Gastrocnemius medialis (tissue), 4 donors: ENCODE measurements at regions not wholly inside any gene's neighbourhood (a gene's known extent, or its start where the extent isn't known, plus 50 kb on each side); places are given as distances from the start of the nearest gene placed in this dataset.

ENCODE experiments used
- ATAC-seq, 2 donors: fragments of 150-250 bp; one replicate each; pipeline ENCODE4 v1.9.1; 2016
- DNase-seq, 2 donors: peaks; one replicate each; pipeline ENCODE4 v3.0.0-alpha.2; 2019
- H3K27ac ChIP-seq, 4 donors: fragments of 200-600 bp; sonication (generic); 1 replicate in 1 of 4; 2 replicates in 3 of 4; pipeline ENCODE4 v1.5.1; 2016 to 2018; ENCODE audit warnings: mild to moderate bottlenecking in 2 of 4, moderate library complexity in 1 of 4
- H3K27me3 ChIP-seq, 3 donors: fragments of 200-600 bp; sonication (generic) in 2 of 3; 1 replicate in 1 of 3; 2 replicates in 2 of 3; pipeline versions ENCODE4 v1.5.1 to v1.6.0; 2016 to 2019; ENCODE audit warnings: mild to moderate bottlenecking in 1 of 3, moderate library complexity in 1 of 3
- H3K36me3 ChIP-seq, 2 donors: fragments of 200-600 bp; sonication (generic) in 1 of 2; one replicate each; pipeline ENCODE4 v1.5.1; 2017 to 2018
- H3K4me1 ChIP-seq, 2 donors: fragments of 200-600 bp; sonication (generic) in 1 of 2; one replicate each; pipeline ENCODE4 v1.5.1; 2016 to 2017; ENCODE audit warnings: mild to moderate bottlenecking in 2 of 2
- H3K4me3 ChIP-seq, 4 donors: fragments of 200-600 bp; sonication (generic) in 3 of 4; 1 replicate in 1 of 4; 2 replicates in 3 of 4; pipeline ENCODE4 v1.5.1; 2016 to 2019; ENCODE audit warnings: mild to moderate bottlenecking in 2 of 4
- H3K9me3 ChIP-seq, 3 donors: fragments of 200-600 bp; sonication (generic) in 2 of 3; 1 replicate in 1 of 3; 2 replicates in 2 of 3; pipeline ENCODE4 v1.5.1; 2016 to 2019
- CTCF ChIP-seq, 5 experiments: fragments of 450-650 bp in 3 of 5; fragments of 200-600 bp in 2 of 5; sonication (generic) in 2 of 5; IDR thresholded peaks in 4 of 5; conservative IDR thresholded peaks in 1 of 5; 1 replicate in 4 of 5; 2 replicates in 1 of 5; pipeline ENCODE4 v1.5.1; 2016 to 2019; ENCODE audit warnings: antibody characterized with exemption in 5 of 5, mild to moderate bottlenecking in 3 of 5, moderate library complexity in 3 of 5
- POLR2A ChIP-seq, 2 donors: fragments of 450-650 bp; IDR thresholded peaks; one replicate each; pipeline ENCODE4 v1.6.1; 2017; ENCODE audit warnings: antibody characterized with exemption in 2 of 2, mild to moderate bottlenecking in 2 of 2, moderate library complexity in 2 of 2
- in situ Hi-C, 4 donors: fragments of 200-750 bp; cut with MboI; loops; one replicate each; pipeline versions ENCODE4 v1.15.0 to v1.8.0; 2017; ENCODE audit warnings: low sequenced_read_pairs in 4 of 4
- intact Hi-C: fragments of 100-400 bp; cut with DNase I; formaldehyde crosslinking; loops from one replicate; pipeline ENCODE4 v1.15.1; 2023; ENCODE audit warnings: low total_unique reads

DNA sequence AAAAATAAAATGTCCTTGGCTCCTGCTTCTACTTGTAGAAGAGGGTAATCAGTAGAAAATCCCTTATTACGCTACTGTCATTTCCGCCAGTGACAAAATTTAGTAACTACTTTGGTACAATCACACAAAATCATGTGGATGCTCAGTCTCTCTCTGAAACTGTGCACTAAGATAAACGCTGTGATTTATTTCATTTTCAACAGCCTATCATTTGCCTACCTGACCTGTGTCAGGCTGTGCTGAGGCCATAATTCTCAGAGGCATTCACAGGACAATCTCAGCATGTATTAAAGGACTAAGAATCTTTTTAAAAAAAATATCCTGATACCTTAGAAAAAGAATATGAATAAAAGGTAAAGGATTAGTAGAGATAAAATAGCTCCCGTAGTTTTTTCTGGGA lies 226.0 kb downstream of the RASSF9 start:
- Histone ChIP-seq H3K4me3 (no peak overlapping the region), H3K27ac (no peak overlapping the region), H3K9me3 (no peaks in the 10 kb centered on the region), H3K27me3 (no peaks in the 10 kb centered on the region), H3K4me1 (no peaks in the 10 kb centered on the region), H3K36me3 (no peaks in the 10 kb centered on the region)
- ATAC-seq: no peak
- intact Hi-C loops: no loop called here
- TF ChIP-seq POLR2A (IDR thresholded peaks at IDR 0.05): no peak
- no peak for TF ChIP-seq CTCF (IDR thresholded peaks at IDR 0.05 in 4 of 5, conservative IDR thresholded peaks at IDR 0.05 in 1 of 5)
- no peak for DNase-seq
- in situ Hi-C loops: no loop called here

- no peak overlapping the region for H3K4me3 ChIP-seq
- TF ChIP-seq POLR2A (IDR thresholded peaks at IDR 0.05): no peak
- no peak for TF ChIP-seq CTCF (IDR thresholded peaks at IDR 0.05 in 4 of 5, conservative IDR thresholded peaks at IDR 0.05 in 1 of 5)
- no peaks in the 10 kb centered on the region for H3K27me3 ChIP-seq
- intact Hi-C loops: no loop called here
- H3K4me1 ChIP-seq: no peaks in the 10 kb centered on the region
- no peaks in the 10 kb centered on the region for H3K36me3 ChIP-seq
- no peaks in the 10 kb centered on the region for H3K9me3 ChIP-seq
- in situ Hi-C loops: no loop called here
- no peak overlapping the region for H3K27ac ChIP-seq
- ATAC-seq (no peak), DNase-seq (no peak)
Measured at GRCh38 chr12:85616201-85616600, 220.0 kb downstream of the RASSF9 start.

DNA sequence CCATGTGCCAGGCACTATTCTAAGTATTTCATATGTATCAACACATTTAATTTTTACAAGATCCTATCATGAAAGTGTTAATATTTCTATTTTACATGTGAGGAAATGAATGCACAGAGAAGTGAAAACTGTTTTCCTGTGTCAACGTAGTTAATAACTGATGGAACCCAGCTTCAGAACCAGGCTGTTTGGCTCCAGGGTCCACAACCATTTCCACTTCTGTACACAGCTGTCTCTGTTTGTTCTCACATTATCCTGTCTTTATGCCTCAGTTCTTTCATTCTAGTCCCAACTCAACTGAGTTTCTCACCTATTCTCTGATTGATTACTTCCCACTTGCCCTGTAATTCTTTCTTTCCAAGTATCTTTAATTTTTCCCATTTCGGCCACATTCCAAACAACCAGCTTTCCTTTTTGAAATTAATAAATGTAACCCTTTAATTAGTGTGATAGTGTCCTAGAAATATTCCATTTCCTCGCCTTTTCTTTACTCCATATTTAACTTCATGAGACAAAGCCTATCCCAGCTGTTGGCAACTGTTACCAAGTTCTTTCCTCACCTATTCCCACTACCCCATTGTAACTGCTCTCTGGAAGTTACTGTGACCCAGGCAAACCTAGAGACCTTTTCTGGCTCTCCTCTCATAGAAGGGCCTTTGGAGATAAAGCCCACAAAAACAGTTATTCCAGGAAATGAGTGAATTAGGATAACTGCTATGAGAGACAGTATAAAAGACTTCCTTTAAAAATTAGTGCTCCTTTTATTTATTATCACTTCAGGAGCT lies 218.7 kb downstream of the RASSF9 start:
- intact Hi-C loops: no loop called here
- H3K27me3 ChIP-seq: no peaks in the 10 kb centered on the region
- H3K36me3 ChIP-seq: no peaks in the 10 kb centered on the region

GRCh38 chr12:85621041-85621440 lies 215.2 kb downstream of the RASSF9 start:
- intact Hi-C loops (no loop called here), in situ Hi-C loops (no loop called here)
- Histone ChIP-seq H3K4me1 (no peaks in the 10 kb centered on the region), H3K27me3 (no peaks in the 10 kb centered on the region), H3K27ac (no peak overlapping the region), H3K9me3 (no peaks in the 10 kb centered on the region), H3K4me3 (no peak overlapping the region), H3K36me3 (no peaks in the 10 kb centered on the region)
- no peak for DNase-seq
- no peak for ATAC-seq
- TF ChIP-seq CTCF (IDR thresholded peaks at IDR 0.05 in 4 of 5, conservative IDR thresholded peaks at IDR 0.05 in 1 of 5) (no peak), POLR2A (IDR thresholded peaks at IDR 0.05) (no peak)

More for the DNA sequence above, 218.7 kb downstream of the RASSF9 start:
- ATAC-seq (no peak), DNase-seq (no peak)
- no peak for TF ChIP-seq CTCF (IDR thresholded peaks at IDR 0.05 in 4 of 5, conservative IDR thresholded peaks at IDR 0.05 in 1 of 5)
- TF ChIP-seq POLR2A (IDR thresholded peaks at IDR 0.05): no peak
- in situ Hi-C loops: no loop called here
- Histone ChIP-seq H3K4me1 (no peaks in the 10 kb centered on the region), H3K4me3 (no peak overlapping the region), H3K27ac (no peak overlapping the region), H3K9me3 (no peaks in the 10 kb centered on the region)

DNA sequence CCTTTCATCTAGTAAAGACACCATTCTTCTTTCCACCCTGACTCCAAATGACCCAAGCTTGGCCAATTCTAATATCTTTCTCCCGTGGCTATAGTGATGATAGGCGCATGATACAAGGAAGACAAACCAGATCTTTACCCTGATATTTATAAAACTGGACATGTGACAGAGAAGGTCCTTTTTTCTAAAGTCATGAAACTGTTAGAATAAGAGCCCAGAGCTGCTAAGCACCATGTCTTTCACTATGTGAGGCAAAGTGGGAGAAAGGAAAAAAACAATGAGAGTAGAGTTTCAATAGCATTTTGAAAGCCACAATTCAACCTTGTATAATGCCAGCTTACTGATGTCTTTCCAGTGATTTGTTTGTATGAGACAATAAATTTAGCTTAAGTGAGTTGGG lies 212.4 kb downstream of the RASSF9 start:
- in situ Hi-C loops: no loop called here
- no peaks in the 10 kb centered on the region for H3K36me3 ChIP-seq
- no peak for TF ChIP-seq POLR2A (IDR thresholded peaks at IDR 0.05)
- TF ChIP-seq CTCF (IDR thresholded peaks at IDR 0.05 in 4 of 5, conservative IDR thresholded peaks at IDR 0.05 in 1 of 5): no peak
- no peak overlapping the region for H3K4me3 ChIP-seq
- no peaks in the 10 kb centered on the region for H3K4me1 ChIP-seq
- DNase-seq (no peak), ATAC-seq (no peak)
- no peak overlapping the region for H3K27ac ChIP-seq
- no peaks in the 10 kb centered on the region for H3K9me3 ChIP-seq
- no peaks in the 10 kb centered on the region for H3K27me3 ChIP-seq
- intact Hi-C loops: no loop called here
